Progenitor cell of endocrine pancreas (in vitro differentiated cells): ENCODE measurements at regions not wholly inside any gene's neighbourhood (a gene's known extent, or its start where the extent isn't known, plus 50 kb on each side); places are given as distances from the start of the nearest gene placed in this dataset.

ENCODE experiments used
- DNase-seq: peaks from one replicate; pipeline ENCODE4 v3.0.0; 2021; ENCODE audit warnings: low spot score; ENCODE audit not compliant: unreplicated experiment
- H3K27ac Mint-ChIP-seq: 2 replicates; pipeline ENCODE4 v1.8.0; 2021; ENCODE audit warnings: mild to moderate bottlenecking, moderate library complexity, mixed read lengths
- H3K27me3 Mint-ChIP-seq: 2 replicates; pipeline ENCODE4 v1.8.0; 2021; ENCODE audit warnings: mixed read lengths
- H3K36me3 Mint-ChIP-seq: 2 replicates; pipeline ENCODE4 v1.8.0; 2022; ENCODE audit warnings: mixed read lengths; ENCODE audit not compliant: insufficient read depth
- H3K4me1 Mint-ChIP-seq: 2 replicates; pipeline ENCODE4 v1.8.0; 2021; ENCODE audit warnings: low read depth, mixed read lengths
- H3K4me3 Mint-ChIP-seq: 2 replicates; pipeline ENCODE4 v1.8.0; 2021; ENCODE audit warnings: low read depth, mild to moderate bottlenecking, moderate library complexity, mixed read lengths
- H3K9me3 Mint-ChIP-seq: 2 replicates; pipeline ENCODE4 v1.8.0; 2021; ENCODE audit warnings: low read depth, mixed read lengths
- TF ChIP-seq, protein P1 (sequence below): fragments of 200-600 bp; sonication (generic); IDR thresholded peaks from one replicate; pipeline ENCODE4 v1.5.0; 2021; ENCODE audit warnings: antibody characterized with exemption, mild to moderate bottlenecking; ENCODE audit not compliant: unreplicated experiment

DNA sequence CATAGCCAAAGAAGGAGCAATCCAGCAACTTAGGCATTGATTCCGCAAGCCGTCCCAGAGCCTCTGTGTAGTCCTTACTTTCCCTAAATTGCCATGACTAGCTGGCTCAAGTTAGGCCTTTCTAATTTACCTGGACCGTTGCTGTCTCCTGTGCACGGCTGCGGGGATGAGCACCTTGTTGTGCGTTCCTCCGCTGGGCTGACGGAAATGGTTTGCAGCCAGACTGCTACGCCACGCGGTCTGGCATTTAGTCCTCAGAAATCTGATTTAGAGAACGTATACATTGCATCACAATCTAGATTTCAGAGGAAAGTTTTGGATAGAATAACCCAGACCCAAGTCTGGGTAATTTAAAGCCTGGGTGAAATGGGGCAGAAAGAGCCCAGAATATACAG, 133.2 kb upstream of the ARHGAP5 start:
- peaks cover 30% of the 10 kb centered on the region for H3K4me1 Mint-ChIP-seq
- peak overlapping the region; percentile 9 for H3K4me3 Mint-ChIP-seq
- H3K36me3 Mint-ChIP-seq, result no peaks in the 10 kb centered on the region
- H3K27ac Mint-ChIP-seq, result no peak overlapping the region
- no peaks in the 10 kb centered on the region for H3K9me3 Mint-ChIP-seq
- TF ChIP-seq, protein P1, sequence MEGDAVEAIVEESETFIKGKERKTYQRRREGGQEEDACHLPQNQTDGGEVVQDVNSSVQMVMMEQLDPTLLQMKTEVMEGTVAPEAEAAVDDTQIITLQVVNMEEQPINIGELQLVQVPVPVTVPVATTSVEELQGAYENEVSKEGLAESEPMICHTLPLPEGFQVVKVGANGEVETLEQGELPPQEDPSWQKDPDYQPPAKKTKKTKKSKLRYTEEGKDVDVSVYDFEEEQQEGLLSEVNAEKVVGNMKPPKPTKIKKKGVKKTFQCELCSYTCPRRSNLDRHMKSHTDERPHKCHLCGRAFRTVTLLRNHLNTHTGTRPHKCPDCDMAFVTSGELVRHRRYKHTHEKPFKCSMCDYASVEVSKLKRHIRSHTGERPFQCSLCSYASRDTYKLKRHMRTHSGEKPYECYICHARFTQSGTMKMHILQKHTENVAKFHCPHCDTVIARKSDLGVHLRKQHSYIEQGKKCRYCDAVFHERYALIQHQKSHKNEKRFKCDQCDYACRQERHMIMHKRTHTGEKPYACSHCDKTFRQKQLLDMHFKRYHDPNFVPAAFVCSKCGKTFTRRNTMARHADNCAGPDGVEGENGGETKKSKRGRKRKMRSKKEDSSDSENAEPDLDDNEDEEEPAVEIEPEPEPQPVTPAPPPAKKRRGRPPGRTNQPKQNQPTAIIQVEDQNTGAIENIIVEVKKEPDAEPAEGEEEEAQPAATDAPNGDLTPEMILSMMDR, result no peak
- peaks cover 18% of the 10 kb centered on the region for H3K27me3 Mint-ChIP-seq
- DNase-seq, result no peak

DNA sequence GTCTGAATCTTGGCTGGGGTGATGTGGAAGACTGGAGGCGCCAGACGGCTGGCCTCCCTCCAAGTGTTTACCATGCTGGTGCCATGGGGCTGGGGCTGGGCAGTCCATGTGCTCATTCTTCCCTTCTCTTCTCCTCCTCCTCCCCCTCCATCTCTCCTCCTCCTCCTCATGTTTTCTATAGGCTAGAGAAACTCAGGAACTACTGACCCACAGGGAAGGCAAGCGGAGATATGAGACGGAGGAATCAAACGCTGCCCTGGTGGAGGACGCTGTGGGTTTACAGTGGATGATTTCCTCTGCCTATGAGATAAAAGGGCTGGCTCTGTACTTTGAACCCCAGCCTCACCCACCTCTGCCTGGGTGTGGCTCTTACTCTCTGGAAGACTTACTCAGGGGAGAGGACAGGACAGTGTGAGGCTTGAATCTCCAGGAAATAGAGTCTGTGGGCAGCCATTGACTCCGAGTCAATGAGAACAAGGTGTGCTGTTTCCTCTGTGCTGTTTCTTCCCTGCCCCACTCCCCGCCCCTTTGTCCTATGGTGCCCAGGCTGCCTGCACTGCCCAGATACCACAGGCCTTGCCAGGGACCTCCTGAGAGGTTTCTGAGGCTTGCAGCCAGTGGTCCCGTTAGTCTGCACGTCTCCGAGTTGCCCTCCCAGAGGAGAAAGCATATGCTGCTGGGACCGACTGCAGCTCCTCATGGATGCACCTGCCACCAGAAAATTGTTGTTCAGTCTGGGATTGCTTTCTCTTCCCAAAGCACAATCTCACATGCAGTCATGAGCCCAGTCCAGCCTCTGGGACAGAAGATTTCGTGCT, 132.6 kb upstream of the ARHGAP5 start:
- Mint-ChIP-seq H3K27me3 (peaks cover 19% of the 10 kb centered on the region), H3K4me3 (no peak overlapping the region), H3K9me3 (no peaks in the 10 kb centered on the region), H3K27ac (peak overlapping the region; percentile 85), H3K36me3 (no peaks in the 10 kb centered on the region), H3K4me1 (peaks cover 30% of the 10 kb centered on the region)
- TF ChIP-seq, protein P1, result no peak
- no peak for DNase-seq

DNA sequence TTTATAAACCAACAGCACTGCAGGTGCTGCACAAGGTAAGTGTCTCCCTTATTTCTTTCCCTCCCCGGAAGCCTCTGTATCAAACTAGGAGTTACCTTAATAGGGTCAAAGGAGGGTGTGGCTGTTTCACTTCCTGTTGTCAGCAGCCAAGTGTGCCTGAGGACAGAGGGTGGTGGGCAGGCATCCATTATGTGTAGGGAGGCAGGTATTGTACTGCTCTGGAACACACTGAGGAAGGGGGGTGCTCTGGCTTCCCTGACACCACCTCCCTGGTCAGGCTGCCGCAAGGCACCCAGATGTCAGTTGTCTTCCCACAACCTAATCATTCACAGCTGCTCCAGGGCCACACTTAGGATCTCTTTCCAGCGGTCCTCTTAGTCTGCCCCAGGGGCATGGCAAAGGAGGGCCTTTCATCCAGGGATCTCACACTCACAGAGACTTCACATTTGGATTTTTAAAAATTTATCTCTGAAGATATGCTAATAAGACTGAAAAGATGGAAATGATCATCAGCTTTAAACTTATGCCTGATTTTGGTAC, 132.0 kb upstream of the ARHGAP5 start:
- H3K27me3 Mint-ChIP-seq, result peaks cover 19% of the 10 kb centered on the region
- no peak overlapping the region for H3K4me3 Mint-ChIP-seq
- TF ChIP-seq, protein P1, result no peak
- H3K36me3 Mint-ChIP-seq, result no peaks in the 10 kb centered on the region
- no peak for DNase-seq
- no peak overlapping the region for H3K27ac Mint-ChIP-seq
- H3K4me1 Mint-ChIP-seq, result peaks cover 36% of the 10 kb centered on the region
- H3K9me3 Mint-ChIP-seq, result no peaks in the 10 kb centered on the region

DNA sequence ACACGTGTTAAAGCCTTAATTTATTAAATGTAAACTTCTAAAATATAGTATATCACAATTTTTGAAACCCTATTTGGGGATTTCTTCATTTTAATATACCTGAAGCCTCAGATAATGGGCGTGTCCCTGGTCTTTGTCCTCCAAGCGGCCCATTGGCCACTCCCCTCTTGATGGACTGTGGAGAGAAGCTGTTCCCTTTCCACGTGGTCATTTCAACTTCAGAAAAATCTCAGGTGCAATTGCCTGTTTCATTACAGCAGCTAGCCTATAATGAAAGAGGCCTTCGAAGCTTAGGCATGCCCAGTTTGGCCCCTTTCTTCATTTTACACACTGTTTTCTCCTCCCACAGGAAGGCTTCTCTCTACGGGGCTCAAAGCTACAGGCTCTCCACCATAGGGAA, 131.4 kb upstream of the ARHGAP5 start:
- Mint-ChIP-seq H3K27ac (no peak overlapping the region), H3K36me3 (no peaks in the 10 kb centered on the region), H3K4me3 (no peak overlapping the region), H3K4me1 (peaks cover 41% of the 10 kb centered on the region), H3K27me3 (peaks cover 19% of the 10 kb centered on the region), H3K9me3 (no peaks in the 10 kb centered on the region)
- no peak for DNase-seq
- TF ChIP-seq, protein P1, result no peak

DNA sequence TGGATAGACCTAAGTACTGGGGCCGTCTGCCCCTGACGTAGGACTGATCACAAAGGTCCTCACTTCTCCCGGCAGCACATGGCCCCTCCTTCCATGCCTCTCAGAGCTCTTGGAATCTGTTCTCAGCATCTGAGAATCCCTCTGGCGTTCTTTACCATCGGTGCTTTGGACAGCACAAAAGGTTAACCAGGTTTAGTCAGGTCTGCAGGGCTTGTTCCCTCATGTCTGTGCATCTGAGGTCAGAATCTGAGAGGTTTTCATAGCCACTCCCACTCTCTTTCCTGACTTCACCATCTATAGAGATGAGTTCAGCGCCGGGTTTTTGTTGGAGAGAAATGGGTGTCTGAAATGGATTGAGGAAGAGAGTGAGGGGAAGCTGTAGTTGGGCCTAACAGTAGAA, 130.0 kb upstream of the ARHGAP5 start:
- H3K4me3 Mint-ChIP-seq, result no peak overlapping the region
- H3K27ac Mint-ChIP-seq, result no peak overlapping the region
- peaks cover 53% of the 10 kb centered on the region for H3K4me1 Mint-ChIP-seq
- H3K27me3 Mint-ChIP-seq, result peaks cover 19% of the 10 kb centered on the region
- H3K36me3 Mint-ChIP-seq, result no peaks in the 10 kb centered on the region
- DNase-seq, result no peak
- H3K9me3 Mint-ChIP-seq, result no peaks in the 10 kb centered on the region
- TF ChIP-seq, protein P1, result no peak
